ENCODE measurements at regions not wholly inside any gene's neighbourhood (a gene's known extent, or its start where the extent isn't known, plus 50 kb on each side); places are given as distances from the start of the nearest gene placed in this dataset.

DNA sequence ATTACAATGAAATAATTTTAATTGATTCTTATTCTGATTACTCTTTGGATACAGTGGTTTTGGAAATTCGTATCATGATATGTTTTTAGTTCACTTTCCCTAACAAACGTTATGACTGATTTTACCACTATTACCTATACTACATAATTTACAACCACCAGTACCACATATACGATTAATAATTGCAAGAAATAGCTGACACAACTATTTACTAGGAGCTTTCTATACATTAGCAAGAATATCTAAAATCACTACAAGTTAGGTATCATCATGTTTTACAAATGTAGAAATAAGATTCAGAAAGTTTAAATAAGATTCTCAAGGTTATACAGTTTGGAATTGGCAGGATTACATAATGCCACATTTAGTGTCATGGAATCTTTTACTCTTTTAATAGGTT lies 1401.1 kb upstream of the RAG2 start:
- Histone ChIP-seq H3K27ac (no peak overlapping the region), H3K27me3 (no peaks in the 10 kb centered on the region), H3K9me3 (peaks cover 0 to under 1% (median 0%) of the 10 kb centered on the region in 11 donors), H3K4me1 (no peaks in the 10 kb centered on the region), H3K36me3 (no peaks in the 10 kb centered on the region), H3K4me3 (no peak overlapping the region)
- 78 to 88% methylated on average over 3 of the region's 3 CpGs for WGBS, 2 donors
- intact Hi-C loops (cut with DNase I): no loop called here
- TF ChIP-seq, protein P1, sequence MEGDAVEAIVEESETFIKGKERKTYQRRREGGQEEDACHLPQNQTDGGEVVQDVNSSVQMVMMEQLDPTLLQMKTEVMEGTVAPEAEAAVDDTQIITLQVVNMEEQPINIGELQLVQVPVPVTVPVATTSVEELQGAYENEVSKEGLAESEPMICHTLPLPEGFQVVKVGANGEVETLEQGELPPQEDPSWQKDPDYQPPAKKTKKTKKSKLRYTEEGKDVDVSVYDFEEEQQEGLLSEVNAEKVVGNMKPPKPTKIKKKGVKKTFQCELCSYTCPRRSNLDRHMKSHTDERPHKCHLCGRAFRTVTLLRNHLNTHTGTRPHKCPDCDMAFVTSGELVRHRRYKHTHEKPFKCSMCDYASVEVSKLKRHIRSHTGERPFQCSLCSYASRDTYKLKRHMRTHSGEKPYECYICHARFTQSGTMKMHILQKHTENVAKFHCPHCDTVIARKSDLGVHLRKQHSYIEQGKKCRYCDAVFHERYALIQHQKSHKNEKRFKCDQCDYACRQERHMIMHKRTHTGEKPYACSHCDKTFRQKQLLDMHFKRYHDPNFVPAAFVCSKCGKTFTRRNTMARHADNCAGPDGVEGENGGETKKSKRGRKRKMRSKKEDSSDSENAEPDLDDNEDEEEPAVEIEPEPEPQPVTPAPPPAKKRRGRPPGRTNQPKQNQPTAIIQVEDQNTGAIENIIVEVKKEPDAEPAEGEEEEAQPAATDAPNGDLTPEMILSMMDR (IDR thresholded peaks at IDR 0.05): no peak
- ATAC-seq (no peak), DNase-seq (no peak)

- intact Hi-C loops (cut with DNase I): no loop called here
- ATAC-seq: no peak
- whole genome bisulfite sequencing, 2 donors: 65 to 74% methylated on average over 2 of the region's 2 CpGs
Measured at GRCh38 chr11:37995886-37996285, 1397.8 kb upstream of the RAG2 start.

GRCh38 chr11:37988031-37988430 lies 1390.0 kb upstream of the RAG2 start:
- ATAC-seq (peak in 7 of 8 donors; percentile 70 to 94 (median 85)), DNase-seq (peak in 1 of 2 donors; percentile 13)
- peaks cover 0 to 12% (median 0%) of the 10 kb centered on the region in 9 donors for H3K4me1 ChIP-seq
- H3K4me3 ChIP-seq: no peak overlapping the region
- WGBS, 2 donors: 11 to 16% methylated on average over 3 of the region's 3 CpGs
- no peaks in the 10 kb centered on the region for H3K36me3 ChIP-seq
- H3K9me3 ChIP-seq: peaks cover 0 to 5% (median 0%) of the 10 kb centered on the region in 11 donors
- H3K27me3 ChIP-seq: no peaks in the 10 kb centered on the region
- intact Hi-C loops (cut with DNase I): no loop called here
- TF ChIP-seq, protein P1 (IDR thresholded peaks at IDR 0.05): no peak
- peak overlapping the region in 4 of 10 donors; percentile 20 to 50 (median 31) for H3K27ac ChIP-seq

More at GRCh38 chr11:37995886-37996285, 1397.8 kb upstream of the RAG2 start:
- H3K4me3 ChIP-seq: no peak overlapping the region
- no peaks in the 10 kb centered on the region for H3K27me3 ChIP-seq
- DNase-seq: no peak
- TF ChIP-seq, protein P1 (IDR thresholded peaks at IDR 0.05): no peak
- H3K9me3 ChIP-seq: peaks cover 0 to 5% (median 0%) of the 10 kb centered on the region in 11 donors
- no peak overlapping the region for H3K27ac ChIP-seq
- no peaks in the 10 kb centered on the region for H3K4me1 ChIP-seq
- no peaks in the 10 kb centered on the region for H3K36me3 ChIP-seq

GRCh38 chr11:37984991-37985390 lies 1387.0 kb upstream of the RAG2 start:
- TF ChIP-seq, protein P1 (IDR thresholded peaks at IDR 0.05): no peak
- DNase-seq (no peak), ATAC-seq (no peak)
- 71 to 76% methylated on average over 1 of the region's 1 CpG for WGBS, 2 donors
- peaks cover 0 to 10% (median 0%) of the 10 kb centered on the region in 9 donors for H3K4me1 ChIP-seq
- H3K36me3 ChIP-seq: no peaks in the 10 kb centered on the region
- no peak overlapping the region for H3K4me3 ChIP-seq
- intact Hi-C loops (cut with DNase I): no loop called here
- H3K9me3 ChIP-seq: peaks cover 0 to 3% (median 0%) of the 10 kb centered on the region in 11 donors
- H3K27ac ChIP-seq: no peak overlapping the region
- H3K27me3 ChIP-seq: no peaks in the 10 kb centered on the region

Data from heart right ventricle (tissue), 16 donors.